ENCODE measurements at regions not wholly inside any gene's neighbourhood (a gene's known extent, or its start where the extent isn't known, plus 50 kb on each side); places are given as distances from the start of the nearest gene placed in this dataset.

DNA sequence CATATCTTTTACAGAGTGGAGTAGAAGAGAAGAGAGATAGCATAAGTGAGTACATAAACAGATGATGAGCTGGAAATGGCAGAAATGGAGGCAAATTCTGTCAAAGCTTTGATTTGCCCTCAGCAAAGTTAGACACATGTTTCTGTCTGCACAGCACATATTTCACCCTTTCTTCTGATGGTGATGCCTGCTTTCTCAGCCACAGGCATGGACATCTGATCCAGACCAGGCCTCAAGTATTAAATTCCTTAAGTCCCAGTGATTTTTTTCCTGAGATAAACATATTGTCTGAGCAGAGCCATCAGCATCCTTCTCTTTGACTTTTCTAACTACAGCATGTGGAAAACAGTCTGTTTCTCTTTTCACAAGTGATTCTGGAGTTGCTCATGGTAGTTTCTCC lies 409.8 kb downstream of the MAN2A1 start (continued):
- TF ChIP-seq MAFK (IDR thresholded peaks at IDR 0.05; ENCODE audit: low read depth, low read length): no peak
- TF ChIP-seq TBP (IDR thresholded peaks at IDR 0.05; ENCODE audit: low read depth, low read length): no peak
